Coronary artery (tissue), 2 donors: ENCODE measurements at regions not wholly inside any gene's neighbourhood (a gene's known extent, or its start where the extent isn't known, plus 50 kb on each side); places are given as distances from the start of the nearest gene placed in this dataset.

Experiments used
- DNase-seq: peaks from one replicate; pipeline ENCODE4 v3.0.0-alpha.2; 2017; ENCODE audit warnings: low spot score
- H3K27ac ChIP-seq, 2 donors: fragments of 200-600 bp; sonication (generic); one replicate each; pipeline ENCODE4 v1.5.1; 2016 to 2019
- H3K4me3 ChIP-seq: fragments of 200-600 bp; sonication (generic); 2 replicates; pipeline ENCODE4 v1.5.1; 2016; ENCODE audit warnings: mild to moderate bottlenecking, moderate library complexity
- CTCF ChIP-seq: fragments of 200-600 bp; sonication (generic); IDR thresholded peaks from one replicate; pipeline ENCODE4 v1.5.1; 2019; ENCODE audit warnings: antibody characterized with exemption

- no peak for TF ChIP-seq CTCF
- no peak for DNase-seq
- Histone ChIP-seq H3K4me3 (no peak overlapping the region), H3K27ac (no peak overlapping the region)
Observed at GRCh38 chr9:99515895-99516656, 294.0 kb downstream of the SEC61B start.

- DNase-seq: no peak
- no peak for TF ChIP-seq CTCF
- Histone ChIP-seq H3K4me3 (no peak overlapping the region), H3K27ac (no peak overlapping the region)
Observed at GRCh38 chr9:99516657-99517049, 294.6 kb downstream of the SEC61B start.

GRCh38 chr9:99523838-99524237, 297.8 kb upstream of the NR4A3 start:
- no peak overlapping the region for H3K4me3 ChIP-seq
- TF ChIP-seq CTCF: no peak
- no peak overlapping the region for H3K27ac ChIP-seq
- no peak for DNase-seq

- no peak for TF ChIP-seq CTCF
- DNase-seq: no peak
- Histone ChIP-seq H3K4me3 (no peak overlapping the region), H3K27ac (no peak overlapping the region)
Observed at GRCh38 chr9:99531313-99531712, 290.4 kb upstream of the NR4A3 start.

- no peak for DNase-seq
- H3K4me3 ChIP-seq: no peak overlapping the region
- no peak overlapping the region for H3K27ac ChIP-seq
- TF ChIP-seq CTCF: no peak
Observed at GRCh38 chr9:99533421-99533820, 288.3 kb upstream of the NR4A3 start.

- DNase-seq: no peak
- TF ChIP-seq CTCF: no peak
- Histone ChIP-seq H3K4me3 (no peak overlapping the region), H3K27ac (no peak overlapping the region)
Observed at GRCh38 chr9:99537996-99538395, 283.7 kb upstream of the NR4A3 start.

GRCh38 chr9:99544526-99544925, 277.2 kb upstream of the NR4A3 start:
- DNase-seq: no peak
- no peak for TF ChIP-seq CTCF
- Histone ChIP-seq H3K27ac (no peak overlapping the region), H3K4me3 (no peak overlapping the region)
